HCT116 (cell line): ENCODE measurements at regions not wholly inside any gene's neighbourhood (a gene's known extent, or its start where the extent isn't known, plus 50 kb on each side); places are given as distances from the start of the nearest gene placed in this dataset.

Experiments used
- ATAC-seq: fragments of 200-7000 bp; cut with Tn5 transposase; 2 replicates; pipeline ENCODE4 v1.9.1; 2020; ENCODE audit warnings: mild to moderate bottlenecking, moderate library complexity
- BruUV-seq: library from RNA; stranded (reverse); fragments of 400-500 nt; replicated peaks from 2 replicates; lab custom pipeline; 2021; lab: Mats Ljungman, UMichigan
- CTCF ChIA-PET: fragments of 300-600 bp; sonication (Branson Sonifier 250); formaldehyde crosslinking; loops from one replicate; lab custom pipeline; 2021; ENCODE audit warnings: antibody characterized with exemption; lab: Charles Lee
- POLR2A ChIA-PET: fragments of 300-600, 350-600 bp; sonication (Branson Sonifier 250); formaldehyde crosslinking; loops from one replicate; lab custom pipeline; 2021; ENCODE audit warnings: antibody characterized with exemption; lab: Charles Lee
- RAD21 ChIA-PET, 2 experiments: fragments of 300-600 bp; sonication (Branson Sonifier 250); formaldehyde crosslinking; loops; one replicate each; lab custom pipeline; 2023; ENCODE audit warnings: low total read pairs in 2 of 2; ENCODE audit not compliant: uncharacterized antibody in 2 of 2, unreplicated experiment in 2 of 2, low non-redundant PET in 1 of 2; lab: Charles Lee
- DNase-seq: peaks from one replicate; pipeline ENCODE4 v3.0.0-alpha.2; 2010; ENCODE audit warnings: low read depth, low spot score
- H2AFZ ChIP-seq: fragments of 200-600 bp; shearing (Covaris generic), sonication (generic); 2 replicates; pipeline ENCODE4 v1.6.1; 2017; ENCODE audit warnings: low read depth, mixed run types, mixed read lengths, antibody characterized with exemption, low read length; ENCODE audit not compliant: poor library complexity, severe bottlenecking
- H3K27ac ChIP-seq: 2 replicates; pipeline ENCODE4 v1.5.1; 2012; ENCODE audit warnings: low read depth, low read length
- H3K27me3 ChIP-seq: fragments of 200-600 bp; sonication (generic); 2 replicates; pipeline ENCODE4 v1.6.1; 2016; ENCODE audit warnings: mixed run types, low read length, mixed read lengths; ENCODE audit not compliant: insufficient read depth
- H3K36me3 ChIP-seq, 2 experiments: fragments of 200-500 bp in 1 of 2; fragments of 200-600 bp in 1 of 2; sonication (Bioruptor generic) in 1 of 2; sonication (generic) in 1 of 2; 2 replicates each; pipeline versions ENCODE4 v1.5.1 to v1.6.1; 2014 to 2016; ENCODE audit warnings: low read length in 2 of 2, inconsistent platforms in 1 of 2, mixed read lengths in 1 of 2, mixed run types in 1 of 2; ENCODE audit not compliant: insufficient read depth in 2 of 2, control insufficient read depth in 1 of 2
- H3K4me1 ChIP-seq, 2 experiments: fragments of 200-600 bp in 1 of 2; sonication (generic) in 1 of 2; 2 replicates each; pipeline versions ENCODE4 v1.5.1 to v1.6.1; 2012 to 2017; ENCODE audit warnings: low read length in 2 of 2, inconsistent platforms in 1 of 2, mild to moderate bottlenecking in 1 of 2, mixed read lengths in 1 of 2, mixed run types in 1 of 2, moderate library complexity in 1 of 2; ENCODE audit not compliant: insufficient read depth in 2 of 2, control insufficient read depth in 1 of 2
- H3K4me2 ChIP-seq: fragments of 200-600 bp; sonication (generic); 2 replicates; pipeline ENCODE4 v1.6.1; 2017; ENCODE audit warnings: mixed run types, low read length, mixed read lengths
- H3K4me3 ChIP-seq, 2 experiments: fragments of 200-600 bp in 1 of 2; sonication (generic) in 1 of 2; replicated peaks in 1 of 2; 2 replicates each; pipeline ENCODE4 v1.5.1; 2011 to 2016; ENCODE audit warnings: low read length in 2 of 2, control low read depth in 1 of 2, low read depth in 1 of 2, mild to moderate bottlenecking in 1 of 2, mixed read lengths in 1 of 2, mixed run types in 1 of 2
- H3K79me2 ChIP-seq: fragments of 200-600 bp; sonication (generic); 2 replicates; pipeline ENCODE4 v1.6.1; 2017; ENCODE audit warnings: mild to moderate bottlenecking, mixed run types, low read length, moderate library complexity, mixed read lengths; ENCODE audit not compliant: insufficient read depth
- H3K9ac ChIP-seq: fragments of 200-600 bp; sonication (generic); 2 replicates; pipeline ENCODE4 v1.6.1; 2016; ENCODE audit warnings: low read length, mixed read lengths
- H3K9me2 ChIP-seq: fragments of 200-600 bp; sonication (generic), shearing (Covaris generic); 2 replicates; pipeline ENCODE4 v1.6.1; 2017; ENCODE audit warnings: mixed run types, mild to moderate bottlenecking, moderate library complexity; ENCODE audit not compliant: insufficient read depth
- H3K9me3 ChIP-seq, 2 experiments: fragments of 200-500 bp in 1 of 2; fragments of 200-600 bp in 1 of 2; sonication (Bioruptor generic) in 1 of 2; sonication (generic) in 1 of 2; 2 replicates each; pipeline ENCODE4 v1.6.1; 2014 to 2017; ENCODE audit warnings: low read length in 2 of 2, mixed read lengths in 2 of 2, inconsistent platforms in 1 of 2, low read depth in 1 of 2, mild to moderate bottlenecking in 1 of 2, mixed run types in 1 of 2, moderate library complexity in 1 of 2; ENCODE audit not compliant: control insufficient read depth in 1 of 2, insufficient read depth in 1 of 2
- H4K20me1 ChIP-seq: fragments of 200-600 bp; sonication (generic), shearing (Covaris generic); 2 replicates; pipeline ENCODE4 v1.6.1; 2017; ENCODE audit warnings: mixed run types, mild to moderate bottlenecking, moderate library complexity; ENCODE audit not compliant: insufficient read depth
- CEBPB ChIP-seq: IDR thresholded peaks from 2 replicates; pipeline ENCODE4 v1.6.1; 2012; ENCODE audit warnings: low read depth
- CTCF ChIP-seq, 3 experiments: fragments of 200-600 bp in 1 of 3; sonication (generic) in 1 of 3; IDR thresholded peaks in 2 of 3; conservative IDR thresholded peaks in 1 of 3; 2 replicates each; pipeline ENCODE4 v1.5.1; 2012 to 2017; ENCODE audit warnings: low read depth in 2 of 3, low read length in 2 of 3, antibody characterized with exemption in 1 of 3, borderline replicate concordance in 1 of 3, control low read depth in 1 of 3, mild to moderate bottlenecking in 1 of 3, mixed read lengths in 1 of 3, mixed run types in 1 of 3, moderate library complexity in 1 of 3; ENCODE audit not compliant: insufficient read depth in 1 of 3
- EGR1 ChIP-seq: IDR thresholded peaks from 2 replicates; pipeline ENCODE4 v1.6.1; 2012; ENCODE audit warnings: low read depth
- ELF1 ChIP-seq: IDR thresholded peaks from 2 replicates; pipeline ENCODE4 v1.6.1; 2012; ENCODE audit warnings: low read depth, borderline replicate concordance
- EZH2 ChIP-seq: fragments of 200-600 bp; sonication (generic); IDR thresholded peaks from 2 replicates; pipeline ENCODE4 v1.6.1; 2017; ENCODE audit warnings: antibody characterized with exemption, mixed run types
- RAD21 ChIP-seq: IDR thresholded peaks from 2 replicates; pipeline ENCODE4 v1.6.1; 2012; ENCODE audit warnings: low read depth, mild to moderate bottlenecking
- SIN3A ChIP-seq: IDR thresholded peaks from 2 replicates; pipeline ENCODE4 v1.6.1; 2012; ENCODE audit warnings: low read depth
- SP1 ChIP-seq: IDR thresholded peaks from 2 replicates; pipeline ENCODE4 v1.6.1; 2012; ENCODE audit warnings: low read depth
- YY1 ChIP-seq: IDR thresholded peaks from 2 replicates; pipeline ENCODE4 v1.6.1; 2011; ENCODE audit warnings: low read length, low read depth, moderate library complexity, mild to moderate bottlenecking; ENCODE audit not compliant: insufficient replicate concordance; ENCODE audit errors: extremely low read depth
- ZBTB33 ChIP-seq: IDR thresholded peaks from 2 replicates; pipeline ENCODE4 v1.6.1; 2011; ENCODE audit warnings: mild to moderate bottlenecking, low read length, moderate library complexity; ENCODE audit not compliant: insufficient replicate concordance; ENCODE audit errors: extremely low read depth
- ZFX ChIP-seq: fragments of 450-650 bp; IDR thresholded peaks from 2 replicates; pipeline ENCODE4 v1.6.1; 2017
- ZNF274 ChIP-seq: fragments of 200-500 bp; sonication (Bioruptor generic); IDR thresholded peaks from 2 replicates; pipeline ENCODE4 v1.6.1; 2014; ENCODE audit warnings: mild to moderate bottlenecking, low read depth, low read length, inconsistent platforms
- intact Hi-C: fragments of 100-400 bp; cut with micrococcal nuclease; formaldehyde crosslinking; loops from 2 replicates; pipeline ENCODE4 v1.10.0; 2022

GRCh38 chr2:83224591-83225200 lies 1234.4 kb downstream of the SUCLG1 start (continued):
- TF ChIP-seq CTCF (IDR thresholded peaks at IDR 0.05 in 2 of 3, conservative IDR thresholded peaks at IDR 0.05 in 1 of 3; ENCODE audit: borderline replicate concordance in 1 of 3, insufficient read depth in 1 of 3, low read depth in 2 of 3, low read length in 2 of 3), result no peak

GRCh38 chr2:83221258-83221657 lies 1237.8 kb downstream of the SUCLG1 start:
- ATAC-seq (no peak), DNase-seq (no peak)
- RAD21 ChIA-PET, result no interaction called here
- Histone ChIP-seq H3K9ac (no peak overlapping the region), H3K4me2 (no peak overlapping the region), H3K79me2 (no peaks in the 10 kb centered on the region), H3K4me3 (no peak overlapping the region), H2AFZ (no peak overlapping the region), H3K4me1 (no peaks in the 10 kb centered on the region), H3K36me3 (no peaks in the 10 kb centered on the region), H3K9me3 (no peaks in the 10 kb centered on the region), H3K27me3 (no peaks in the 10 kb centered on the region), H4K20me1 (no peaks in the 10 kb centered on the region), H3K9me2 (no peaks in the 10 kb centered on the region), H3K27ac (no peak overlapping the region)
- intact Hi-C loops, result no loop called here
- CTCF ChIA-PET, result no interaction called here
- POLR2A ChIA-PET, result no interaction called here
- BruUV-seq, result no TSS peak
- TF ChIP-seq EGR1, result no peak
- TF ChIP-seq CEBPB, result peak; percentile 63
- TF ChIP-seq SIN3A, result no peak
- no peak for TF ChIP-seq ZNF274

- no peak for ATAC-seq
- Histone ChIP-seq H3K79me2 (no peaks in the 10 kb centered on the region), H3K9ac (no peak overlapping the region), H3K4me1 (no peaks in the 10 kb centered on the region), H4K20me1 (no peaks in the 10 kb centered on the region), H3K4me2 (no peak overlapping the region), H3K36me3 (no peaks in the 10 kb centered on the region), H3K27me3 (no peaks in the 10 kb centered on the region), H3K9me2 (no peaks in the 10 kb centered on the region), H2AFZ (no peak overlapping the region), H3K9me3 (no peaks in the 10 kb centered on the region), H3K27ac (no peak overlapping the region), H3K4me3 (no peak overlapping the region)
- POLR2A ChIA-PET, result no interaction called here
- CTCF ChIA-PET, result no interaction called here
- no peak for DNase-seq
- RAD21 ChIA-PET, result no interaction called here
- intact Hi-C loops, result no loop called here
- no TSS peak for BruUV-seq
- TF ChIP-seq ZNF274 (no peak), YY1 (no peak), EZH2 (no peak), SP1 (no peak), RAD21 (no peak), ZFX (no peak), ELF1 (no peak), ZBTB33 (no peak)
Measured at GRCh38 chr2:83217854-83218253, 1241.2 kb downstream of the SUCLG1 start.
